Esophagus muscularis mucosa (tissue), 4 donors: ENCODE measurements at regions not wholly inside any gene's neighbourhood (a gene's known extent, or its start where the extent isn't known, plus 50 kb on each side); places are given as distances from the start of the nearest gene placed in this dataset.

ENCODE experiments used
- CTCF ChIP-seq, 3 experiments: fragments of 200-600 bp in 2 of 3; fragments of 450-650 bp in 1 of 3; sonication (generic) in 2 of 3; IDR thresholded peaks; one replicate each; pipeline ENCODE4 v1.5.1; 2017 to 2019; ENCODE audit warnings: antibody characterized with exemption in 3 of 3, mild to moderate bottlenecking in 2 of 3, moderate library complexity in 1 of 3
- EP300 ChIP-seq: sonication (generic); formaldehyde crosslinking; IDR thresholded peaks from one replicate; pipeline ENCODE4 v1.6.1; 2017; ENCODE audit warnings: antibody characterized with exemption
- POLR2A ChIP-seq: fragments of 450-650 bp; IDR thresholded peaks from one replicate; pipeline ENCODE4 v1.6.1; 2017; ENCODE audit warnings: antibody characterized with exemption, moderate library complexity, mild to moderate bottlenecking, low read depth

GRCh38 chr21:43333298-43334062, 93.5 kb downstream of the SIK1 start:
- TF ChIP-seq CTCF (IDR thresholded peaks at IDR 0.05): no peak
- peak; percentile 44 for TF ChIP-seq EP300
- TF ChIP-seq POLR2A: no peak
